ENCODE measurements at regions not wholly inside any gene's neighbourhood (a gene's known extent, or its start where the extent isn't known, plus 50 kb on each side); places are given as distances from the start of the nearest gene placed in this dataset.
A peak's percentile ranks its signal among the peaks of the same experiment; 100 is the strongest.

- TF ChIP-seq ZNF609 (CRISPR knock-in tag; IDR thresholded peaks at IDR 0.05; ENCODE audit: borderline replicate concordance) = no peak
- TF ChIP-seq JUN (CRISPR knock-in tag; IDR thresholded peaks at IDR 0.05) = no peak
- no peak for TF ChIP-seq ZBTB26 (CRISPR knock-in tag; IDR thresholded peaks at IDR 0.05; ENCODE audit: borderline replicate concordance)
- no peak for TF ChIP-seq RFXAP (CRISPR knock-in tag; IDR thresholded peaks at IDR 0.05; ENCODE audit: borderline replicate concordance)
- TF ChIP-seq PRMT3 (CRISPR knock-in tag; IDR thresholded peaks at IDR 0.05; ENCODE audit: borderline replicate concordance, low read depth) = no peak
- no peak for TF ChIP-seq DNMT1 (CRISPR knock-in tag; IDR thresholded peaks at IDR 0.05)
- TF ChIP-seq, protein P1, sequence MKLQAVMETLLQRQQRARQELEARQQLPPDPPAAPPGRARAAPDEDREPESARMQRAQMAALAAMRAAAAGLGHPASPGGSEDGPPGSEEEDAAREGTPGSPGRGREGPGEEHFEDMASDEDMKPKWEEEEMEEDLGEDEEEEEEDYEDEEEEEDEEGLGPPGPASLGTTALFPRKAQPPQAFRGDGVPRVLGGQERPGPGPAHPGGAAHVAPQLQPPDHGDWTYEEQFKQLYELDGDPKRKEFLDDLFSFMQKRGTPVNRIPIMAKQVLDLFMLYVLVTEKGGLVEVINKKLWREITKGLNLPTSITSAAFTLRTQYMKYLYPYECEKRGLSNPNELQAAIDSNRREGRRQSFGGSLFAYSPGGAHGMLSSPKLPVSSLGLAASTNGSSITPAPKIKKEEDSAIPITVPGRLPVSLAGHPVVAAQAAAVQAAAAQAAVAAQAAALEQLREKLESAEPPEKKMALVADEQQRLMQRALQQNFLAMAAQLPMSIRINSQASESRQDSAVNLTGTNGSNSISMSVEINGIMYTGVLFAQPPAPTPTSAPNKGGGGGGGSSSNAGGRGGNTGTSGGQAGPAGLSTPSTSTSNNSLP (IDR thresholded peaks at IDR 0.05; ENCODE audit: low read depth, low read length) = no peak
- TF ChIP-seq HNRNPH1 (optimal IDR thresholded peaks at IDR 0.05; ENCODE audit: low read depth, low read length) = no peak
- peak; percentile 83 for TF ChIP-seq CTCF (CRISPR knock-in tag; IDR thresholded peaks at IDR 0.05)
- TF ChIP-seq ZFP90 (CRISPR knock-in tag; IDR thresholded peaks at IDR 0.05; ENCODE audit: borderline replicate concordance) = no peak
- TF ChIP-seq ZNF264 (CRISPR knock-in tag; IDR thresholded peaks at IDR 0.05) = no peak
- TF ChIP-seq TRIM24 (CRISPR knock-in tag; IDR thresholded peaks at IDR 0.05) = no peak
- TF ChIP-seq STAG1 (CRISPR knock-in tag; IDR thresholded peaks at IDR 0.05) = peak; percentile 80
- TF ChIP-seq YY1 (IDR thresholded peaks at IDR 0.05; ENCODE audit: insufficient read depth, insufficient replicate concordance, low read depth, low read length) = no peak
- TF ChIP-seq TEAD2 (CRISPR knock-in tag; IDR thresholded peaks at IDR 0.05) = no peak
- no peak for TF ChIP-seq GLI4 (CRISPR knock-in tag; IDR thresholded peaks at IDR 0.05; ENCODE audit: borderline replicate concordance)
- TF ChIP-seq ZBTB25 (CRISPR knock-in tag; IDR thresholded peaks at IDR 0.05) = no peak
- peak; percentile 33; the same call in 1 of the 2 replicates for TF ChIP-seq SMC3 (IDR thresholded peaks at IDR 0.05; ENCODE audit: low read length)
These were observed 214.5 kb downstream of the TMEM182 start (continued) for GRCh38 chr2:102975996-102976975.
